Fibroblast of skin of right biceps (primary cell): ENCODE measurements at regions not wholly inside any gene's neighbourhood (a gene's known extent, or its start where the extent isn't known, plus 50 kb on each side); places are given as distances from the start of the nearest gene placed in this dataset.
"Not testable (repeated sequence)": the region's sequence is repeated elsewhere in the genome, so short reads cannot be mapped to it uniquely, and the experiment has no call there.

Source experiments
- DNase-seq: peaks from one replicate; pipeline ENCODE4 v3.0.0-alpha.2; 2013

DNA sequence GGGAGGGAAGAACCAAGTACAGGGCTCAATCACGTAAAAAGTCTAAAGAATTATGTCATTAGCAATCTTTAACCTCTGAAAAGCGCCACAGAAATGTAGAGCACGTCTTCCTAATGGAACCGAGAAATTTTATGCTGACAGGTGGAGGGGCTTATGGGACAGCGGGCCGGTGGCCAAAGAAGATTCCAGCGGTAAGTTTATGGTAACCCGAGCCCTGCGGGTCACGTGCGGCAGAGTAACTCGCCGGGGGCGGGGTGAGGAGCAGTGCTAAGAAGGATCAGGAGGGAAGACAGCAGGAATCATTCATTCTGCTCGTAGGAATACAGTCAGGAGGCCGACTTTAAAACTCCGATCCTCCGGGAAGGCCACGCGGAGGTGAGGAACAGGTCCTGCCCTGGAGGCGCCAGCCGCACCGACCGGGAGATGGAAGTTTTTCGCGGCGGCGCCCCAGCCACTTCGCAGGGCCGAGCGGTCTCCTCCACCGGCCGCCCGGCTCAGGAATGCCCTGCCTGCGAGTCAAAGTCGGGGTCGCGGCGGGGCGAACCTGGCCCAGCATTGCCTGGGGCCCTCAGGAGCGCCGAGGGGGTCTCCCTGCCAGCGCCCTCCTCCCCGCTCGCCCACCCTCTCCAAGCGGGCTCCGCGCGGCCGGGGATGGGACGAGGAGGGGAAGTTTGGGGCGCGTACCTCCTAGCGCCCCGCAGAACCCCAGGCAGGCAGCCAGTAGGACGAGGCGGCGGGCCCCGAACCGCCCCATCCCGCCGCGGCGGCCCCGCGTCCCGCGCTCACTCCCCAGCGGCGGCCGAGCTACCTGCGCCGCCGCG lies 101.8 kb downstream of the ESM1 start:
- peak; percentile 72 for DNase-seq

DNA sequence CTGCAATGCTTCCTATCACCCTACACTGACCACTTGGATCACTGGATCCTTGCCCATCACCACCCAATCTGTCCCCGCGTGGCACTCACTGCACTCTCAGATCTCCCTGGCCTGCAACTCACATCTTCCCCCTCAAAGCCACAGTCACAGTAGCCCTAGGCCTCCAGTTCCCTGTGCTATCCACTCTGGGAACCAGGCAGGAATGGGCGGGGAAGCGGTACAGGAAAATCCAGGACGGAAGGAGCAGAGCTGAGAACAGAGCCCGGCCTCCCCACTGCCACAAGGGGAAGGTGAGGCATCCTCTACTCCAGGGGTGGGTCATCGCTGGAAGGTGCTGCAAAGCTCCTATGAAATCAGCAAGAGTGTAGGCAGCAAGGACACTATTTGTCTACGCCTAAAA lies 102.6 kb downstream of the ESM1 start:
- no peak for DNase-seq

GRCh38 chr5:54882101-54882500 lies 103.3 kb downstream of the ESM1 start:
- DNase-seq = no peak

- no peak for DNase-seq
Observed at GRCh38 chr5:54881286-54882005, 103.9 kb downstream of the ESM1 start.

DNA sequence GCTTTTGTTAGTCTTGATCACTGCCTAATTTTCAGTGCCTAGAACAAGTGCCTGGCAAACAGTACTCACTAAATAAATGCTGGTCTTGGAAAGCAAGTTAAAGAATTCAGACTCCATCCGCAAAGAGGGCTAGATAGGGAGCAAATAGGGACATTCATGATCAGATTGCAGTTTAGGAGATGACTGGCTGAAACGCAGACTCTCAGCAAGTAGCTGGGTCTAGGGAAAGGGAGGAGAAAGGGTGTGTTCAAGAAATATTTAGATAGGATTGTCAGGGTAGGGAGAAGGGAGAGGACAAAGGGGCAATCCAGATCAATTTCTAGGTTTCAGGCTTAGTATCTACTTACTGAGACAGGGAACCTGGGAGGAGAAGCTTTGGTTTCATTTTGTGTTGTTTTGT lies 108.4 kb downstream of the ESM1 start:
- no peak for DNase-seq

- DNase-seq = no peak
Observed at GRCh38 chr5:54876556-54876955, 108.8 kb downstream of the ESM1 start.

DNA sequence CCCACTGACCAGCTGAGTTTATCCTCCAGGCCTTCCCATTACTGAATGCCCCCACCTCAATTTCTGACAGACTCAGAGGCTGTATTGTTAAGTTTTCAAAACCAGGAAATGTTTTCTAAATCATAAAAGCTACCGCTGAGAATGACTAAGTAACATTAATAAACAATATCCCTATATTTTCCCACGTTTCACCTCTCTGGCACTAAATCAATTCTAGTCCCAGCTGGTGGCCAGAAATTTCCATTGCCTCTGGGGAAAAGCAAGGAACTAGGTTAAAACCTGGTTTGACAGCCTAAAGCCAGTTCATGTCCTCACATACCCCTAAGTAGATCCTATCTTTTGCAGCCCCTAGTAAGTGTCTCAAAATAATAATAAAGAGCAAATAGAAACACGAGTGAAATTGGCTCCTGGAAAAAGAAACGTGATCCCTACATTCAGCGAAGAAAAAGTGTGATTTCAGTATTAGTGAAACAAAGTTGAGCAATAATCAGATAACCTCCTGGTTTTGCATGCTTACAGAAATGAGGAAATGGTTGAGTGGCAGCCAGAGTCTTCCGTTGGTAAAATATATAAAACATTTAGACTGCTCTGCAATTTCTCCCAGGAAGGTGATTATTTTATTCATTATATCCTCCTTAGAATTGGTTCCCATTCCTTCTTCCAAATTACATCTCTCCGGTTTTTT lies 110.9 kb downstream of the ESM1 start:
- DNase-seq = no peak

GRCh38 chr5:54873691-54874090 lies 111.7 kb downstream of the ESM1 start:
- peak; percentile 52 for DNase-seq

DNA sequence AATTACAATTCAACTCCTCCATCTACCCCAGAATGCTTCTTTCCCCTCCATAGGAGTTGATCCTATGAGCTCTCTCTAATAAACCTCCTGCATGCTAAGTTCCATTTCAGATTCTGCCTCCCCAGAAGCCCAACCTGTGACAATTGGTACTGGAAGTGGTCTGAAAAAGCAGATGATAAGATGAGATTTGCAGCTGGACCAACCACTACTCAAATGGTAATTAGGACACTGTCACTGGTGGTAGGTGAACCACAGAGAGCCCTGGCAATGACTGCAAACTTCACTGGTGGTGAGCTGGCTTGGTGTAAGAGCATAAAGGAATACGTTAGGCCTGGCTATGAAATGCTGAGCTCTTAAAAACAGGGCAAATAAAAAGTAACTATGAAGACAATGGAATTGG lies 112.6 kb downstream of the ESM1 start:
- no peak for DNase-seq

- peak; percentile 46 for DNase-seq
Observed at GRCh38 chr5:54870271-54870670, 115.1 kb downstream of the ESM1 start.

DNA sequence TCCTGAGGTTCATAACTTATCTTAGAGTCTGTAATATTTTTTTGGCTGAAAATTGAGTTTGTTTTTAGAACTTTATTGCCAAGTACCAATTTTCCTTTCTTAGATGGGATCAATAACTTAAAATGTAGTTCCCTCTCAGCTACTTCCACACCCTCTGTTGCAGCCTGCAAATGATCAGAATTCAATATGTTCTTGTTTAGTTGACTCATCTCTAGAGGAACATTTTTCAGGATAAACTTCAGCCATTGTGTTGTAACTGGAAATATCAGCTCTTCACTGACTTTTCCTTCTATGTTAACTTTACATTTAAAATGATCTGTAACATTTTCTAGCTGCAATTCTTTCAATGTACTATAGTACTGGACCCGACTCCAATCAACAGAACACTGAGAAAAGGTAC lies 115.7 kb downstream of the ESM1 start:
- DNase-seq = no peak

- no peak for DNase-seq
Observed at GRCh38 chr5:54868511-54869483, 116.6 kb downstream of the ESM1 start.

DNA sequence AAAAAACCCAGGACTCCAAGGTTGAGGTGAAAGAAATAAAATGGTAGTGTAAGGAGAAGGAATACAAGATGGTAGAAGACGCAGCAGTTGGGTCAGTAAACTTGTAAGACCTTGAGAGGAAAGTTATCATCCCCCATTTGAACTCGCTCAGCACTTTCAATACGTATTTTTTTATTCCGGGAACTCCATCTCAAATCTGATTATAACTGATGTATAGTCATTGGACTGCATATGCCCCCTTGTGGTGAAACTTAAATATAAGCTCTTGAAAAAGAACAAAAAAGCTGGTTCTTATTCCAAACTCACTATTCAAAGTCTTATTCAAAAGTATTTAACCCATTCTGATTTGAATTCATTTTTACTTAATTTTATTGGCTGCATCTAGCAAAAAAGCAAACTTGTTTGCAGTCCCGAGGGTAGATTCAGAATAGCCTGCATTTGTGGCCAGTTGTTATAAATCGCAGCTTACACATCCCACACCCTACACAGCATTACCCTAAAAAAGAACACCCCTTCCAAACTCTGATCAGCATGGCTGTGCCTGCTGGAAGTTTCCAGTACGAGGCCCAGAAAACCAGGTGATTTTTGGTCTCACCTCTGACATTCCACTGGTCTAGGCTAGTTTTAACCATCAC lies 118.0 kb downstream of the ESM1 start:
- DNase-seq = peak; percentile 64

DNA sequence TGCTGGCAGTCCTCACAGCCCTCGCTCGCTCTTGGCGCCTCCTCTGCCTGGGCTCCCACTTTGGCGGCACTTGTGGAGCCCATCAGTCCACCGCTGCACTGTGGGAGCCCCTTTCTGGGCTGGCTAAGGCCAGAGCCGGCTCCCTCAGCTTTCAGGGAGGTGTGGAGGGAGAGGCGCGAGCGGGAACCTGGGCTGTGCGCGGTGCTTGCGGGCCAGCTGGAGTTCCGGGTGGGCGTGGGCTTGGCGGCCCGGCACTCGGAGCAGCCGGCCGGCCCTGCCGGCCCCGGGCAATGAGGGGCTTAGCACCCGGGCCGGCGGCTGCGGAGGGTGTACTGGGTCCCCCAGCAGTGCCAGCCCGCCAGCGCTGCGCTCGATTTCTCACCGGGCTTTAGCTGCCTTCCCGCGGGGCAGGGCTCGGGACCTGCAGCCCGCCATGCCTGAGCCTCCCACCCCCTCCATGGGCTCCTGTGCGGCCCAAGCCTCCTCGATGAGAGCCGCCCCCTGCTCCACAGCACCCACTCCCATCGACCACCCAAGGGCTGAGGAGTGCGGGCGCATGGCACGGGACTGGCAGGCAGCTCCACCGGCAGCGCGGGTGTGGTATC lies 120.4 kb downstream of the ESM1 start:
- not testable (repeated sequence) for DNase-seq

- DNase-seq = no peak
Observed at GRCh38 chr5:54862036-54862435, 123.4 kb downstream of the ESM1 start.

- DNase-seq = peak; percentile 61
Observed at GRCh38 chr5:54861212-54861894, 124.0 kb downstream of the ESM1 start.

DNA sequence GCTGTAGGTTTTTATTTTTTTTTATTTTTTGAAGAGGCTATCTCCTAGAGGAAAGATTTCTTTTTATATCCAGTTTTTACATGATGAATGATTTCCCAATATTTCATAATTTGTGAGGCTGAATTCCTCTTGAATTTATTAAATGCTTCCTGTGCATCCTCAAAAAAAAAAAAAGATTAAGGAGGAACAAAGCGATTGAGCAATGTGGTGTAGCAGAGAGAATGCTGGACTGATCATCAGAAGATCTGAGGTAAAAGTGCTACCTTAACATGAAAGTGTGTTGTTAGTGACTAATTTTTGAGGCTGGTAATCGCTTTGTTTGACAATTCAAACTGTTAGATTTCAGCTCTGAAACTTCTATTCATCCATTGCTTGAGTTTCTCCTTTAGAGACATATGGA lies 125.1 kb downstream of the ESM1 start:
- DNase-seq = no peak

DNA sequence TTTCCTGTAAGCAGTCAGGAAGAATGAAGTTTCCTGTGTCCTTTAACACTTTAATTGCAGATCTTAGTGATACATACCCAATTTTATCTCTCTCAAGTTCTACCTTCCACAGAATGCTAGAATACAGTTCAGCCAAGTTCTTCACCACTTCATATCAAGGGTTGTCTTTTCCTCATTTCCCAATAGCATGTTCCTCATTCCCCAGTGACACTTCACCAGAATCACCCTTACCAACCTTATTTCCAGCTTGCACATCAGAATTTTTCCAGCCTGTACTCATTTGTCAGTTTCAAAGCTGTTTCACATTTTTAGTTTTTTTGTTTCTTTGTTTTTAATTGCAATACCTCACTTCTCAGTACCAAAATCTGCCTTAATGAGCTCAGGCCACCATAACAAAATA lies 126.1 kb downstream of the ESM1 start:
- no peak for DNase-seq

DNA sequence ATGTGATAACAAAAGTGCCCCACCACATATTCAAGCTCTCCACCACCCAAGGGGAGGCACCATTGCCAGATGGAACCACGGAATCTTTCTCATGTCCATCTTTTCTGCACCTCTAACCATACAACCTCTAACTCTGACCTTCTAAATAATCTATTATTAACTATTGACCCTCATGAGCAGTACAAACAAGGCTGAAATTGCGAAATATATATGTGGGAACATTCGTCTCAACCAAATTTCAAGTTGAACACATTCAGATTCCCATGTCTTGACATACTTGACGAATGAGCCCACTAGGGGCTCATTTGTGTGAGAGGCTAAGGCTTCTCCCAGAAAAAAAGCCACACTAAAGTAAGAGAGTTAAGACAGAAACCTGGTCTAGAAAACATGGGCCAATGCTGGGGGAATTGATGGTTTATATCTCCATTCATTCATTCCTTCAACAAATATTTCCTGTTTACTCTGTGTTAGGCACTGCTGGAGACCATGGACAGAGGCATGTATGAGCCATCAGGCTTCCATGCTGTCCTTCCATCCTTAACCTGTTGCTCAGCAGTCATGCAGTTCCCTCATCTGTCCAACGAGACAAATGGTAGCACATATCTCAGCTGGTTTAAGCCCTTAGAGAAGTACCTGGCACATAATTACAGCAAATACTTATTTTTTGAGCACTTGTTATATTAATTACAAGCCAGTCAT lies 130.4 kb downstream of the ESM1 start:
- no peak for DNase-seq

- DNase-seq = no peak
Observed at GRCh38 chr5:54852007-54852406, 133.4 kb downstream of the ESM1 start.
